ENCODE measurements at regions not wholly inside any gene's neighbourhood (a gene's known extent, or its start where the extent isn't known, plus 50 kb on each side); places are given as distances from the start of the nearest gene placed in this dataset.
"Not testable (repeated sequence)": the region's sequence is repeated elsewhere in the genome, so short reads cannot be mapped to it uniquely, and the experiment has no call there.

DNA sequence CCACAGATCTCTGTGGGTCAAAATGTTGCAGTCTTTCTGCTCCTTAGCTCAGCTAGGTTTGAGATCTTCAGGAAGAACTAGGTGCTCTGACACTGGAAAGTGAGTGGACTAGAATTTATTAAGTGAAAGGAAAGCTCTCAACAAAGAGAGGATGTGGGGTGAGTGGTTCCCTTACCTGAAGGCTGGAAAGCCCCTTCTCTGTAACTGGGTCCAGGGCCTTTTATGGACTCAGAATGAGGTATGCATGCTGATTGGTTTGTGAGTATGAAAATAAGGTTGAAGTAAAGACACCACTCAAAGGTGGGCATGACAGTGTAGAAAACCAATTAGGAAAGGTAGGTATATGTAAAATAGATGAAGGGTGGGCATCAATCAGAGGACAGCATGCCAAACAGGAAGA, 485.5 kb downstream of the CD109 start:
- no peak for DNase-seq (ENCODE audit: low read depth)

DNA sequence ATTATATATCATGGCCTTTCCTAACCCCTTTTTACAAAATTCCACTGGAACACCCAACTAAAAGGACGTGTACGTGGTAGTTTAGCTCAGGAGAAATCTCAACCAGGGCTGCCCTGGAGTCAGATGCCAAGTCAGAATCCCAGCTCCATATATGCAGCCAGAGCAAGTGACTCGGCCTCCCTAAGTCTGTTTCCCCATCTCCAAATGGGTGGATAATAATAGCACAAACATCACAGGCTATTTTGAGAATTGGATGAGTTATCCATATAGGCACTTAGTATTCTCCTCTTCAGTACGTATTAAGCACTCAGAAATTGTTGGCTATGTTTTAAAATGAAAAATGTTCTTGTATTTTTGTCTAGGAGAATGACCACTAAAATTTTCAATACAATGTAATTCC, 481.5 kb downstream of the CD109 start:
- DNase-seq (ENCODE audit: low read depth) = no peak

DNA sequence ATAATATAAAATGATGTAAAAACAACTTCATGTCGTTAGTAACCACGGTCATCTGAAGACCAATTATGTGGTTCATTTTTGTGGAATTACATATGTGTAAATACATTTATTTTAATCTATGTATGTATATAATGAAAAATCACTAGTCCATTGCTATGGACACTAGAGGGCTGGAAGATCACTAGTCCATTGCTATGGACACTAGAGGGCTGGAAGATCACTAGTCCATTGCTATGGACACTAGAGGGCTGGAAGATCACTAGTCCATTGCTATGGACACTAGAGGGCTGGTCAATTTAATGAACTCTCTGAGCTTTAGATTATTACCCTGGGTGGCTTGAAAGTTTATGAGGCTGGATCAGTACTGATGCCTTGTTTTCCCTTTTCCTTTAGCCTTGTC, 474.5 kb downstream of the CD109 start:
- not testable (repeated sequence) for DNase-seq (ENCODE audit: low read depth)

DNA sequence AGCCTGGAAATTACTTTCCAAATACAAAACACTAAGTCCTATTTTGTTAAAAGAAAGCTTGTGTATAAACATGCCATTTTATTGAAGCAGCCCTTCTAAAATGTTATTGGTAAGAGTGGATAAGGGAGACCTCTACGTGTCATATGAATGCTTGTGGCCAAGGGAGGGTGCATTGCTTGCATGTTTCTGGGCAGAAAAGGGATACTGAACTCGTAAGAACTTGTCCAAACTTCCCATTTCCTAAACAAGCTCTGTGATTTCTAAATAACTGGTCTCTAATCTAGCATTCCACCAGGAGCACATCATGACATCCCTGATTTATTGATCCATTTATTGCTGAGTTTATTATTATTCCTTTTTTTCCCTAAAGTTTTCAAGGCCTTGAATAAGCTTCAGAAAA, 474.1 kb downstream of the CD109 start:
- DNase-seq (ENCODE audit: low read depth) = peak; percentile 27

DNA sequence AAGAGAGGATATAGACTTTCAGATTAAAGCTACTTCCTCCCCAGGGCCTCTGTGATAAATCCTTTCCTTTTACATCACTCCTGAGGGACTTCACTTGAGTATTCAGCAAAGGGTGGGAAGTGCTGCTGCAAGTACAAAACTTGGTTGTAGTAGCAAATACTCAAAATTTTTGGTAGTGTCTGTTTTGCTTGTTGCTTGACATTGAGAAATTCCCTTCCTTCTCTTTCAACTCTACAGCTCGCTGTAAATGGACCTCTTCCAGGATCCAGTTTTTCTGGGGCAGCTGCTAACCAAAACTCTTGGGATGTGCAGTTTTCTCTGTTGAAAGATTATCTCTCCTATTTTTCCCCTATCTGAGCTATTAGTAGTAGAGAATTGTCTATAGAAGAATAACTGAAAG, 472.0 kb downstream of the CD109 start:
- no peak for DNase-seq (ENCODE audit: low read depth)

GRCh38 chr6:74167511-74167910, 471.5 kb downstream of the CD109 start:
- DNase-seq (ENCODE audit: low read depth) = no peak

- peak; percentile 4 for DNase-seq (ENCODE audit: low read depth)
Measured at GRCh38 chr6:74166849-74167248, 470.8 kb downstream of the CD109 start.

DNA sequence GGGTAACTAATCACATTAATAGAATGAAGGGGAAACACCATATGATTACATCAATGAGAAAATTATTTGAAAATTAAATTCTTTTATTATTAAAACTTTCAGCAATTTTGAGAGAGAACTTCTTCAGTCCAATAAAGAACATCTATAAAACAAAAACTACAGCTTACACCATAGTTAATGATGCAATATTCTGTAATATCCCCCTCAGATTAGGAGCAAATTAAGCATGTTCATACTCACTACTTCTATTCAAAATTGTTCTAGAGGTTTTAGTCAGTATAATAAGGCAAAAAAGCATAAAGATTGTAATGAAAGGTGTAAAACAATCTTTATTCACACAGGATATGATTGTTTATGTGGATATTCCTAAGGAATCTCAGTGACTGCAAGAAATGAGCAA, 465.4 kb downstream of the CD109 start:
- no peak for DNase-seq (ENCODE audit: low read depth)

GRCh38 chr6:74152096-74152675, 456.2 kb downstream of the CD109 start:
- DNase-seq (ENCODE audit: low read depth) = no peak

DNA sequence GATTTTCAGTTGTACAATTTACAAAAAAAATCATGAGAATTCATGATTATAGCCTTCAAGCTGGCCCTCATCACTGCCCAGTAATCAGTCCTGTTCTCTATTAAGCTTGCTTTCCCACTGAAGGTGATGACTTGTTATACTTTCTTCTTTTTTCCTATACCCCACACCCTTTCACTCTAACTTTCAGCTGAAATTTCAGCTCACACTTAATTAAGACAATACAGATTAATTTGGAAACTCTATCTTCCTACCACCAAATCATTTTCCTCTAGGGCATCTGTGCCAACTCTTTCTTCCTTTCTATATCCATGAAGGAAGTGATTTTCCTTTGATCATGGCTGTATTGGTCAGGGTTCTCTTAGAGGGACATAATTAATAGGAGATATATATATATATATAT, 449.9 kb downstream of the CD109 start:
- DNase-seq (ENCODE audit: low read depth) = no peak

DNA sequence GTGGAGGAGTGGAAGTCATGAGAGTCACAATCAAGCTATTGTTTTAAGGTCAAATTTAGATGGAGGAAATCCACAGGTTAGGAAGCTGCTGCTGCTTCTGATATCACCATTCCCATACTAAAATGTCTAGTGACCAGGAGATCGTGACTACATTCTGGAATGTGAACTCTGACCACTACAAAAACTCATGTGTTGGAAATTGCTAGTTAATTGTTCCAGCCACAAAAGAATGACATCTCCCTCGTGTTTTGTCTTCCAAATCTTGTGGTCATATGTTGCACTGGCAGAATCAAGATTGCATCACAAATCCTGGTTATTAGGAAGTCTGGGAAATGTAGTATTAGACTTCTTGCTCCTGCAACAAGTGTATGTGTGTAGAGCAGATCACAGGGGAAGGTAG, 441.9 kb downstream of the CD109 start:
- peak; percentile 34 for DNase-seq (ENCODE audit: low read depth)

DNA sequence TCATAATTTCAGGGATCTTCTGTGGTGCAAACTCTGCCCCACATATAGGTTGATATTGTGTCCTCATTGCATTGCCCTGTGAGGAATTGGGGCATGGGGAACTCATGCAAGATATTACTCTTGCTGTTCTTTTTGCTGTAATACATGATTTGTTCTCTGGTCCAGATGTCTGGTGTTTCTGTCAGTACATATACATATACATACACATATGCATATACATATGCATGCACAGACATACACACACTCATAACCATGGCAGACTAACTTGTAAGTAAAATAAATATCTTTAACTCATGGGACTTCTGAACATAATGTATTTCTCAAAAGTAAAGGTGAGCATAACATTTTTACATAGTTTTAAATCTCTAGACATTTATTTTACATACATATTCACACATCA, 438.3 kb downstream of the CD109 start:
- no peak for DNase-seq (ENCODE audit: low read depth)

DNA sequence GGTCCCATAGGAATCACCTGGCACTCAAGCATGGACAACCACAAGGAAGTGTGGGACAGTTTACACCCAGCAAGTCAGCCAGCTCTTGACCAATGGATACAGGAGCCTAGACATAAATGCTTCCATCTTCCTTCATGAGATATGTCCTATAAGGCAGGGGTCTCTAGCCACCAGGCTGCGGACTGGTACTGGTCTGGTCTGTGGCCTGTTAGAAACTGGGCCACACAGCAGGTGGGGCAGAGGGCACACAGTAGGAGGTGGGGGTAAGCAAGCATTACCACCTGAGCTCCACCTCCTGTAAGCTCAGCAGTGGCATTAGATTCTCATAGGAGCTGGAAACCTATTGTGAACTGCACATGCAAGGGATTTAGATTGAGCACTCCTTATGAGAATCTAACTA, 437.1 kb downstream of the CD109 start:
- no peak for DNase-seq (ENCODE audit: low read depth)

GRCh38 chr6:74130641-74131040, 434.6 kb downstream of the CD109 start:
- DNase-seq (ENCODE audit: low read depth) = no peak

GRCh38 chr6:74128536-74128935, 432.5 kb downstream of the CD109 start:
- DNase-seq (ENCODE audit: low read depth) = peak; percentile 6

- DNase-seq (ENCODE audit: low read depth) = no peak
Measured at GRCh38 chr6:74117113-74117512, 421.1 kb downstream of the CD109 start.

DNA sequence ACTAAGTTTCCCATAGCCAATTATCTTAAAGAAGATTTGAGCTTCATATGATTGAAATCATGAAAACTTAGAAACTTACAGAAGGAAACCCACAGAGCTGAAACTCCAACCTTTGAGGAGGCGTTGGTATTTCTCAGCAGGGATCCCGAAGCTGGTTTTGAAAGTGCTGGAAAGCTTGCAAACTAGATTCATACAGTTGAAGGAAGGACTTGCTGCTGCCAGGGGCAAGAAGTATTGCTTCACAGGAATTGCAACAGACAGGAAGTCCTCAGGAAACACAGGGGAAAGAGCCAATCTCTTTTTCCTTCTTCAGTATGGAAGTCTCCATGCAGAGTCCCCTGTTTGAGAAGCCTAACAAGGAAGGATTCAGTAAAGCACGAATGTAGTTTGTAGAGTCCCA, 419.7 kb downstream of the CD109 start:
- DNase-seq (ENCODE audit: low read depth) = peak; percentile 21

DNA sequence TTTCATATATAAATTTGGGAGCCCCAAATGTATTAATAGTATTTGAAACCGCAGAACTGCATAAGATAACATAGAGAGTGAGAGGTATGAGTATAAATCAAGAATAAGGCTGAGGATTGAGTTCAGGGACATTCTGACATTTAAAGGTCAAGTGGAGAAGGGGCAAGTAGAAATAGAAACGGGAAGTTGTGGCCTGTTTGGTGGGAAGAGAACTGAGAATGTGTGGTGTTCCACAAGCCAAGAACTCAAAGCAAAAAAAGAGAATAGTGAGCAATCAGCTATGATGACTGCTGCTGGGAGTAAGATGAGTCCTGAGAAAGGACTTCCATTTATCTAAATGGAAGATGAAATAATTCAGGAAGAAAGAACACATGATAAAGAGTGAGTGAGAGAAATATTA, 418.4 kb downstream of the CD109 start:
- DNase-seq (ENCODE audit: low read depth) = no peak

- no peak for DNase-seq (ENCODE audit: low read depth)
Measured at GRCh38 chr6:74113901-74114300, 417.9 kb downstream of the CD109 start.

DNA sequence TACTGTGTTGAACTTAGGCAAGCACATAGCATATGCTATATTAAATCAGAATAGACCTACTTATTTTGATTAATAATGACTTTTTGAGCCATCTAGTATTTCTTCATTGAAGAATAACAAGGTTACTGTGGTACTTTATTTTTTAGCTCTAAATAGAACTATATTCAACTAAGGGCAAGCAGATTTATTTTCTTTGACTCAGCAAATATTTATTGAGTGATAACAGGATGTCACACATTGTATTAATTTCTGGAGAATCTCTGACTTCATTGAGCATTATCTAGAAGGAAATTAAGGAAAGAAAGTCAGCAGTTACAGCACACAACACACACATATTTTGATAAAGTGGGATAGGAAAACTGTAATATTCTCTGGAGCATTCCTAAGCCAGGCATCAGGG, 407.4 kb downstream of the CD109 start:
- no peak for DNase-seq (ENCODE audit: low read depth)

- DNase-seq (ENCODE audit: low read depth) = no peak
Measured at GRCh38 chr6:74100719-74101287, 404.8 kb downstream of the CD109 start.

DNA sequence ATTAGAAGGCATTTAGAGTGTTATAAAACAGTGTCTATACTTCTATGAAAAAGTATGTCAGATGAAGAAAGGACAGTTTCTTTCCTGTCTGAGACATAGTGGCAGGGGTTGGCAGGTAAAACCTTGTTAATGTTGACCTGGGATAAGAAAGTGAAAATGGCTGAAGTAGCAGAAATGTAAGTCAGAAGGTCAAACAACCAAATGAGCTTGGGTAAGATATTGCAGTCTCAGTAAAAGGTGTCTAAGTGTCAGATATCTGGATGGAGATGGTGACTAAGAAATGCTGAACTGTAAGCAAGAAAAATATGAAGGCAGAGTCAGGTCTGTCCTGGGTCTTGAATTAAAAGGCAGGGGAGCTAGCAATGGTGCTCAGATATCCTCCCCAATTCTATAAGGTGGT, 400.3 kb downstream of the CD109 start:
- DNase-seq (ENCODE audit: low read depth) = no peak

DNA sequence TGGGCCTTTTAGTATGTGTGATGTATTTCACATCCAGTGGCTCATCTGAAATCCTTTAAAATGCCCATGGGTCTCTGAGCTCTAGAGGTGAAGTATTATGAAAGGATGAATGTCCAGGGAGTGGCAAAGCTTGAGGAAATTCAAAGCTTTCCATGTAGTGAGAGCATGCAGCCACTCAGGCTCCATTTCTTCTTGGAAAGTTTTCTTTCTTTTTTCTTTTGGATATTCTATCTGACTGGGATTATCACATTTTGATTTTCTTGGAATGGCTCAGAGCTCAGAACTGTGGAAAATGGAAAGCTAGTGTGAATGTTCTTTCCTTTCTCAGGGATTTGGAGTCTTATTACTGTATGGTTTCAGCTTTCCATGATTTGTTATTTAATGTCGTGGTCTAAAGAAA, 397.4 kb downstream of the CD109 start:
- DNase-seq (ENCODE audit: low read depth) = no peak

DNA sequence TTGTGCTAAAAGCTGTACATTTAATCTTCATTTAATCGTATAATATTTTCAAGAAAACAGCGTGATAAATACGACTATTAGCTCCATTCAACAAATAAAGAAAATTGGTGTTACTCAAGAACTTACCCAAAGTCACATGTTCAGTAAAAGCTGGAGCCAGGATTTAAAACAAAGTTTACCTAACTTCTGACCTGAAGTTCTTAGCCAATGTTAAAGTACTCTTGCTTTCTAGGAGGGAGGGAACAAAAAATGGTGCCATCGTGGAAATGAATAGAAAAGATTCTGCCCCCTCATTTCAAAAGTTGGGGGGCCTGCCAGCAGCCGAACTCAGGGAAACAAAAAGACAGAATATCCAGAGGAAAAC, 395.8 kb downstream of the CD109 start:
- no peak for DNase-seq (ENCODE audit: low read depth)
